ENCODE measurements at regions not wholly inside any gene's neighbourhood (a gene's known extent, or its start where the extent isn't known, plus 50 kb on each side); places are given as distances from the start of the nearest gene placed in this dataset.

GRCh38 chr12:97173688-97174410 lies 266.8 kb downstream of the NEDD1 start:
- no peak for TF ChIP-seq CTCF (IDR thresholded peaks at IDR 0.05)
- no peak for TF ChIP-seq POLR2A (IDR thresholded peaks at IDR 0.05)
- H3K4me1 ChIP-seq = no peaks in the 10 kb centered on the region
- no peak overlapping the region for H3K4me3 ChIP-seq
- intact Hi-C loops (cut with DNase I) = no loop called here
- no peaks in the 10 kb centered on the region for H3K9me3 ChIP-seq
- H3K36me3 ChIP-seq (replicated peaks in 1 of 2; ENCODE audit: insufficient read depth in 1 of 2, low read depth in 2 of 2) = no peaks in the 10 kb centered on the region
- 42 to 53% methylated on average over 5 of the region's 5 CpGs for WGBS, 2 donors
- no peak overlapping the region for H3K27ac ChIP-seq
- DNase-seq = no peak
- ATAC-seq = no peak
- H3K27me3 ChIP-seq = no peaks in the 10 kb centered on the region

- no peak for TF ChIP-seq POLR2A (IDR thresholded peaks at IDR 0.05)
- no peak for TF ChIP-seq CTCF (IDR thresholded peaks at IDR 0.05)
- Histone ChIP-seq H3K4me3 (no peak overlapping the region), H3K27me3 (no peaks in the 10 kb centered on the region), H3K27ac (no peak overlapping the region), H3K36me3 (replicated peaks in 1 of 2; ENCODE audit: insufficient read depth in 1 of 2, low read depth in 2 of 2) (no peaks in the 10 kb centered on the region), H3K9me3 (no peaks in the 10 kb centered on the region), H3K4me1 (no peaks in the 10 kb centered on the region)
- DNase-seq = no peak
- intact Hi-C loops (cut with DNase I) = no loop called here
- WGBS, 2 donors = 70 to 74% methylated on average over 4 of the region's 4 CpGs
- no peak for ATAC-seq
Observed at GRCh38 chr12:97177481-97177880, 270.4 kb downstream of the NEDD1 start.

GRCh38 chr12:97181571-97182265 lies 274.7 kb downstream of the NEDD1 start:
- WGBS, 2 donors = 69 to 74% methylated on average over 10 of the region's 10 CpGs
- Histone ChIP-seq H3K9me3 (no peaks in the 10 kb centered on the region), H3K36me3 (replicated peaks in 1 of 2; ENCODE audit: insufficient read depth in 1 of 2, low read depth in 2 of 2) (no peaks in the 10 kb centered on the region), H3K4me1 (no peaks in the 10 kb centered on the region), H3K4me3 (no peak overlapping the region), H3K27ac (no peak overlapping the region), H3K27me3 (no peaks in the 10 kb centered on the region)
- ATAC-seq (no peak), DNase-seq (no peak)
- intact Hi-C loops (cut with DNase I) = no loop called here
- no peak for TF ChIP-seq POLR2A (IDR thresholded peaks at IDR 0.05)

GRCh38 chr12:97182769-97183168 lies 275.7 kb downstream of the NEDD1 start:
- no peaks in the 10 kb centered on the region for H3K27me3 ChIP-seq
- no peaks in the 10 kb centered on the region for H3K36me3 ChIP-seq (replicated peaks in 1 of 2; ENCODE audit: insufficient read depth in 1 of 2, low read depth in 2 of 2)
- H3K4me3 ChIP-seq = no peak overlapping the region
- H3K9me3 ChIP-seq = no peaks in the 10 kb centered on the region
- TF ChIP-seq CTCF (IDR thresholded peaks at IDR 0.05) (no peak), POLR2A (IDR thresholded peaks at IDR 0.05) (no peak)
- H3K4me1 ChIP-seq = no peaks in the 10 kb centered on the region
- DNase-seq (no peak), ATAC-seq (no peak)
- intact Hi-C loops (cut with DNase I) = no loop called here
- no peak overlapping the region for H3K27ac ChIP-seq
- 19 to 22% methylated on average over 4 of the region's 4 CpGs for WGBS, 2 donors

- intact Hi-C loops (cut with DNase I) = no loop called here
- 78 to 88% methylated on average over 3 of the region's 3 CpGs for WGBS, 2 donors
- H3K36me3 ChIP-seq (replicated peaks in 1 of 2; ENCODE audit: insufficient read depth in 1 of 2, low read depth in 2 of 2) = no peaks in the 10 kb centered on the region
- no peak for ATAC-seq
- no peaks in the 10 kb centered on the region for H3K4me1 ChIP-seq
- H3K4me3 ChIP-seq = no peak overlapping the region
- TF ChIP-seq POLR2A (IDR thresholded peaks at IDR 0.05) (no peak), CTCF (IDR thresholded peaks at IDR 0.05) (no peak)
- no peak overlapping the region for H3K27ac ChIP-seq
- H3K27me3 ChIP-seq = no peaks in the 10 kb centered on the region
- H3K9me3 ChIP-seq = no peaks in the 10 kb centered on the region
- DNase-seq = no peak
Observed at GRCh38 chr12:97184127-97184773, 277.2 kb downstream of the NEDD1 start.

Measured in body of pancreas (tissue), 4 donors.